ENCODE measurements at regions not wholly inside any gene's neighbourhood (a gene's known extent, or its start where the extent isn't known, plus 50 kb on each side); places are given as distances from the start of the nearest gene placed in this dataset.

- TF ChIP-seq CTCF (IDR thresholded peaks at IDR 0.05; ENCODE audit: poor library complexity, severe bottlenecking) (no peak), REST (IDR thresholded peaks at IDR 0.05; ENCODE audit: borderline replicate concordance) (no peak), RAD21 (conservative IDR thresholded peaks at IDR 0.05) (no peak), EP300 (conservative IDR thresholded peaks at IDR 0.05; ENCODE audit: poor library complexity, severe bottlenecking) (no peak), POLR2AphosphoS5 (IDR thresholded peaks at IDR 0.05) (no peak), MXI1 (conservative IDR thresholded peaks at IDR 0.05; ENCODE audit: poor library complexity, severe bottlenecking) (no peak), EZH2 (IDR thresholded peaks at IDR 0.05; ENCODE audit: borderline replicate concordance, insufficient read depth, low read length, poor library complexity, severe bottlenecking) (no peak)
These were observed 217.9 kb upstream of the RPL38 start for GRCh38 chr17:73985466-73986015.

Measured in neural cell (in vitro differentiated cells).